Activated naive CD8-positive, alpha-beta T cell treated with anti-CD3 and anti-CD28 coated beads, Interleukin-2, amount 10 ng/mL, durations not matched to agents 7 days and 5 days (primary cell): ENCODE measurements at regions not wholly inside any gene's neighbourhood (a gene's known extent, or its start where the extent isn't known, plus 50 kb on each side); places are given as distances from the start of the nearest gene placed in this dataset.

Experiments
- ATAC-seq: fragments of 150-1000 bp; cut with Tn5 transposase; one replicate; pipeline ENCODE4 v1.10.0; 2021; ENCODE audit warnings: low read depth, moderate library complexity
- POLR2A ChIA-PET: fragments of 350-600 bp; sonication (Branson Sonifier 250); formaldehyde crosslinking; loops from one replicate; lab custom pipeline; 2021; ENCODE audit warnings: antibody characterized with exemption; lab: Charles Lee
- DNase-seq: peaks from one replicate; pipeline ENCODE4 v3.0.0; 2021
- H3K27ac Mint-ChIP-seq: one replicate; pipeline ENCODE4 v1.8.0; 2022; ENCODE audit warnings: mild to moderate bottlenecking, mixed read lengths
- H3K27me3 Mint-ChIP-seq: one replicate; pipeline ENCODE4 v1.8.0; 2022; ENCODE audit warnings: mild to moderate bottlenecking, moderate library complexity, mixed read lengths
- H3K36me3 Mint-ChIP-seq: one replicate; pipeline ENCODE4 v1.8.0; 2021; ENCODE audit warnings: mild to moderate bottlenecking, mixed read lengths
- H3K4me1 Mint-ChIP-seq: one replicate; pipeline ENCODE4 v1.8.0; 2021; ENCODE audit warnings: mixed read lengths
- H3K4me3 Mint-ChIP-seq: one replicate; pipeline ENCODE4 v1.8.0; 2022; ENCODE audit warnings: mild to moderate bottlenecking, moderate library complexity, mixed read lengths
- H3K9me3 Mint-ChIP-seq: one replicate; pipeline ENCODE4 v1.8.0; 2021; ENCODE audit warnings: mixed read lengths

- no peaks in the 10 kb centered on the region for H3K9me3 Mint-ChIP-seq
- ATAC-seq, result no peak
Measured at GRCh38 chr5:96509721-96510350, 76.8 kb upstream of the PCSK1 start.

GRCh38 chr5:96516631-96517071 is 83.6 kb upstream of the PCSK1 start:
- Mint-ChIP-seq H3K9me3 (no peaks in the 10 kb centered on the region), H3K4me1 (no peaks in the 10 kb centered on the region), H3K36me3 (no peaks in the 10 kb centered on the region), H3K4me3 (no peak overlapping the region), H3K27ac (no peak overlapping the region), H3K27me3 (peaks cover 5% of the 10 kb centered on the region)
- POLR2A ChIA-PET, result no interaction called here
- no peak for DNase-seq
- ATAC-seq, result no peak

More at GRCh38 chr5:96509721-96510350, 76.8 kb upstream of the PCSK1 start:
- POLR2A ChIA-PET, result no interaction called here
- no peaks in the 10 kb centered on the region for H3K27me3 Mint-ChIP-seq
- H3K27ac Mint-ChIP-seq, result no peak overlapping the region
- peaks cover 1% of the 10 kb centered on the region for H3K4me1 Mint-ChIP-seq
- no peak overlapping the region for H3K4me3 Mint-ChIP-seq
- no peaks in the 10 kb centered on the region for H3K36me3 Mint-ChIP-seq
- DNase-seq, result no peak

GRCh38 chr5:96517295-96517694 is 84.2 kb upstream of the PCSK1 start:
- H3K4me1 Mint-ChIP-seq, result no peaks in the 10 kb centered on the region
- no peak overlapping the region for H3K27ac Mint-ChIP-seq
- POLR2A ChIA-PET, result no interaction called here
- H3K36me3 Mint-ChIP-seq, result no peaks in the 10 kb centered on the region
- no peaks in the 10 kb centered on the region for H3K9me3 Mint-ChIP-seq
- ATAC-seq (no peak), DNase-seq (no peak)
- no peak overlapping the region for H3K4me3 Mint-ChIP-seq
- peaks cover 5% of the 10 kb centered on the region for H3K27me3 Mint-ChIP-seq

- Mint-ChIP-seq H3K9me3 (no peaks in the 10 kb centered on the region), H3K27me3 (peaks cover 5% of the 10 kb centered on the region), H3K4me3 (no peak overlapping the region), H3K4me1 (no peaks in the 10 kb centered on the region), H3K27ac (no peak overlapping the region), H3K36me3 (no peaks in the 10 kb centered on the region)
- no peak for ATAC-seq
- POLR2A ChIA-PET, result no interaction called here
- DNase-seq, result no peak
Measured at GRCh38 chr5:96520345-96520744, 87.3 kb upstream of the PCSK1 start.

GRCh38 chr5:96522635-96523355 is 89.7 kb upstream of the PCSK1 start:
- DNase-seq, result no peak
- no peak for ATAC-seq
- no peaks in the 10 kb centered on the region for H3K36me3 Mint-ChIP-seq
- no peak overlapping the region for H3K27ac Mint-ChIP-seq
- no peak overlapping the region for H3K4me3 Mint-ChIP-seq
- H3K9me3 Mint-ChIP-seq, result no peaks in the 10 kb centered on the region
- no peaks in the 10 kb centered on the region for H3K27me3 Mint-ChIP-seq
- POLR2A ChIA-PET, result no interaction called here
- no peaks in the 10 kb centered on the region for H3K4me1 Mint-ChIP-seq

- no peaks in the 10 kb centered on the region for H3K27me3 Mint-ChIP-seq
- peaks cover 4% of the 10 kb centered on the region for H3K36me3 Mint-ChIP-seq
- DNase-seq, result no peak
- peak; percentile 45 for ATAC-seq
- H3K9me3 Mint-ChIP-seq, result peaks cover 1% of the 10 kb centered on the region
- peaks cover 5% of the 10 kb centered on the region for H3K4me1 Mint-ChIP-seq
- H3K27ac Mint-ChIP-seq, result no peak overlapping the region
- POLR2A ChIA-PET, result no interaction called here
- H3K4me3 Mint-ChIP-seq, result no peak overlapping the region
Measured at GRCh38 chr5:96527768-96528661, 95.0 kb upstream of the PCSK1 start.

GRCh38 chr5:96528826-96529474 is 95.9 kb upstream of the PCSK1 start:
- Mint-ChIP-seq H3K4me3 (no peak overlapping the region), H3K4me1 (peaks cover 5% of the 10 kb centered on the region), H3K27ac (no peak overlapping the region)

GRCh38 chr5:96529559-96529958 is 96.5 kb upstream of the PCSK1 start:
- Mint-ChIP-seq H3K4me3 (no peak overlapping the region), H3K36me3 (peaks cover 4% of the 10 kb centered on the region), H3K9me3 (peaks cover 1% of the 10 kb centered on the region), H3K4me1 (peaks cover 6% of the 10 kb centered on the region), H3K27ac (no peak overlapping the region), H3K27me3 (no peaks in the 10 kb centered on the region)
- DNase-seq (no peak), ATAC-seq (no peak)
- POLR2A ChIA-PET, result no interaction called here

More at GRCh38 chr5:96528826-96529474, 95.9 kb upstream of the PCSK1 start:
- ATAC-seq (no peak), DNase-seq (no peak)
- peaks cover 4% of the 10 kb centered on the region for H3K36me3 Mint-ChIP-seq
- no peaks in the 10 kb centered on the region for H3K27me3 Mint-ChIP-seq
- H3K9me3 Mint-ChIP-seq, result peaks cover 1% of the 10 kb centered on the region
- POLR2A ChIA-PET, result no interaction called here

- Mint-ChIP-seq H3K27me3 (no peaks in the 10 kb centered on the region), H3K4me1 (peaks cover 9% of the 10 kb centered on the region), H3K9me3 (peaks cover 1% of the 10 kb centered on the region), H3K4me3 (no peak overlapping the region), H3K27ac (no peak overlapping the region), H3K36me3 (peaks cover 4% of the 10 kb centered on the region)
- POLR2A ChIA-PET, result no interaction called here
- ATAC-seq, result no peak
- no peak for DNase-seq
Measured at GRCh38 chr5:96530901-96531300, 97.9 kb upstream of the PCSK1 start.

- Mint-ChIP-seq H3K36me3 (peaks cover 12% of the 10 kb centered on the region), H3K27ac (no peak overlapping the region), H3K27me3 (no peaks in the 10 kb centered on the region), H3K4me3 (no peak overlapping the region), H3K9me3 (peaks cover 5% of the 10 kb centered on the region), H3K4me1 (peaks cover 20% of the 10 kb centered on the region)
- POLR2A ChIA-PET, result no interaction called here
- no peak for ATAC-seq
- no peak for DNase-seq
Measured at GRCh38 chr5:96533371-96533770, 100.3 kb upstream of the PCSK1 start.

- DNase-seq (no peak), ATAC-seq (peak; percentile 86)
- Mint-ChIP-seq H3K4me3 (peak overlapping the region; percentile 75), H3K9me3 (peaks cover 4% of the 10 kb centered on the region), H3K4me1 (peaks cover 22% of the 10 kb centered on the region), H3K27ac (peak overlapping the region; percentile 95), H3K36me3 (peaks cover 11% of the 10 kb centered on the region), H3K27me3 (no peaks in the 10 kb centered on the region)
- POLR2A ChIA-PET, result interaction anchor here (0.5 kb wide), 1 partner anchor 387 kb away, joined by 4 read pairs; no protein-coding TSS in a partner anchor
Measured at GRCh38 chr5:96537386-96537785, 104.3 kb upstream of the PCSK1 start.

GRCh38 chr5:96538808-96539250 is 105.8 kb upstream of the PCSK1 start:
- POLR2A ChIA-PET, result no interaction called here
- Mint-ChIP-seq H3K4me1 (peaks cover 22% of the 10 kb centered on the region), H3K36me3 (peaks cover 11% of the 10 kb centered on the region), H3K9me3 (peaks cover 4% of the 10 kb centered on the region), H3K4me3 (peak overlapping the region; percentile 69), H3K27ac (peak overlapping the region; percentile 88), H3K27me3 (no peaks in the 10 kb centered on the region)
- peak; percentile 69 for ATAC-seq
- no peak for DNase-seq

- H3K4me1 Mint-ChIP-seq, result no peaks in the 10 kb centered on the region
- H3K27ac Mint-ChIP-seq, result no peak overlapping the region
- POLR2A ChIA-PET, result no interaction called here
- H3K27me3 Mint-ChIP-seq, result no peaks in the 10 kb centered on the region
- peaks cover 1% of the 10 kb centered on the region for H3K9me3 Mint-ChIP-seq
- no peak for DNase-seq
- peaks cover 2% of the 10 kb centered on the region for H3K36me3 Mint-ChIP-seq
- no peak for ATAC-seq
- H3K4me3 Mint-ChIP-seq, result no peak overlapping the region
Measured at GRCh38 chr5:96546120-96546519, 113.1 kb upstream of the PCSK1 start.
